PFSK-1 (cell line): ENCODE measurements at regions not wholly inside any gene's neighbourhood (a gene's known extent, or its start where the extent isn't known, plus 50 kb on each side); places are given as distances from the start of the nearest gene placed in this dataset.

Experiments used
- FOXP2 ChIP-seq: optimal IDR thresholded peaks from 2 replicates; pipeline ENCODE3; 2011; ENCODE audit warnings: borderline replicate concordance, control low read depth, inconsistent platforms; ENCODE audit not compliant: insufficient read depth; ENCODE audit errors: extremely low read length, extremely low read depth
- POLR2AphosphoS5 ChIP-seq: IDR thresholded peaks from 2 replicates; pipeline ENCODE4 v1.6.1; 2012; ENCODE audit warnings: low read depth, mild to moderate bottlenecking, control low read depth, low read length, moderate library complexity
- SIN3A ChIP-seq: IDR thresholded peaks from 2 replicates; pipeline ENCODE4 v1.6.1; 2012; ENCODE audit warnings: mild to moderate bottlenecking, low read length, moderate library complexity, borderline replicate concordance; ENCODE audit not compliant: insufficient read depth
- TAF1 ChIP-seq: IDR thresholded peaks from 2 replicates; pipeline ENCODE4 v1.6.1; 2012; ENCODE audit warnings: low read length, control low read depth, borderline replicate concordance; ENCODE audit not compliant: insufficient read depth
- TF ChIP-seq, protein P1 (sequence below), 2 experiments: IDR thresholded peaks; 2 replicates each; pipeline versions ENCODE4 v1.6.1 to v1.8.0; 2011 to 2012; ENCODE audit warnings: low read depth in 2 of 2, low read length in 2 of 2, control low read depth in 1 of 2, inconsistent platforms in 1 of 2, mild to moderate bottlenecking in 1 of 2, moderate library complexity in 1 of 2; ENCODE audit not compliant: insufficient read depth in 1 of 2

DNA sequence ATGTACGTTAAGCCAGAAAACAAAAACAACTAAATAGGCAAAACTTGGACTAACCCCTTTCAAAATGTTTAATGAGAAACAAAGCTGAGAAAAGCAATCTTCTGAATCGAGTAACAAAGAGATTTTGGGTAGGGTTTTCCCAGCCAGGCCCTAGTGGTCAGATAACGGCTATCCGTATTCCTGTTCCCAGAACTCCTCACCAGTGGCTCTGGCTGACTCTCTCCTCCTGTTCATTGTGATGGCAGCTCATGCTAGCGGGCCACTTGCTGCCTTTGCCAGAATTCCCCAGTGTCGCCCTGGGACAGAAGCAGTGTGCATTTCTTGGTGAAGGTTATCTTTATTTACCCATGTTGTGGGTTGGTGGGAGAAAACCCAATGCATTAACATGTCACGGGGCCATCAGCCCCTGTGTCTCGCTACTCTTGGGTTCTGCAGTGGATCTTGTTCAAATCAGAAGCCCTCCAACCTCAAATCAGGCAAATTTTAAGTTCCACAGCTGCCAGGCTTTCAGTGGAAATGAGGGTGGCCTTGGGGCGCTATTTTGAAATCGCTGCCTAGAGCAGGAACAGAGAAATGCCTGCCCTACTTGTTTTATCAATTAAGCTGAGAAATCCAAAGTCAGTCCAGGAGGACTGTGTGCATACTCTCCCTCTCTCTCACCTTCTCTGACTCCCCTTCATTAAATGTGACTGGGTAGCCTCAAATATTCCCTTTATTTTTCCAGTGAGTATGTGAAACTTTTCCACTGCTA, 164.5 kb upstream of the NPVF start:
- TF ChIP-seq FOXP2: no peak
- no peak for TF ChIP-seq TAF1
- TF ChIP-seq POLR2AphosphoS5: no peak
- TF ChIP-seq, protein P1, sequence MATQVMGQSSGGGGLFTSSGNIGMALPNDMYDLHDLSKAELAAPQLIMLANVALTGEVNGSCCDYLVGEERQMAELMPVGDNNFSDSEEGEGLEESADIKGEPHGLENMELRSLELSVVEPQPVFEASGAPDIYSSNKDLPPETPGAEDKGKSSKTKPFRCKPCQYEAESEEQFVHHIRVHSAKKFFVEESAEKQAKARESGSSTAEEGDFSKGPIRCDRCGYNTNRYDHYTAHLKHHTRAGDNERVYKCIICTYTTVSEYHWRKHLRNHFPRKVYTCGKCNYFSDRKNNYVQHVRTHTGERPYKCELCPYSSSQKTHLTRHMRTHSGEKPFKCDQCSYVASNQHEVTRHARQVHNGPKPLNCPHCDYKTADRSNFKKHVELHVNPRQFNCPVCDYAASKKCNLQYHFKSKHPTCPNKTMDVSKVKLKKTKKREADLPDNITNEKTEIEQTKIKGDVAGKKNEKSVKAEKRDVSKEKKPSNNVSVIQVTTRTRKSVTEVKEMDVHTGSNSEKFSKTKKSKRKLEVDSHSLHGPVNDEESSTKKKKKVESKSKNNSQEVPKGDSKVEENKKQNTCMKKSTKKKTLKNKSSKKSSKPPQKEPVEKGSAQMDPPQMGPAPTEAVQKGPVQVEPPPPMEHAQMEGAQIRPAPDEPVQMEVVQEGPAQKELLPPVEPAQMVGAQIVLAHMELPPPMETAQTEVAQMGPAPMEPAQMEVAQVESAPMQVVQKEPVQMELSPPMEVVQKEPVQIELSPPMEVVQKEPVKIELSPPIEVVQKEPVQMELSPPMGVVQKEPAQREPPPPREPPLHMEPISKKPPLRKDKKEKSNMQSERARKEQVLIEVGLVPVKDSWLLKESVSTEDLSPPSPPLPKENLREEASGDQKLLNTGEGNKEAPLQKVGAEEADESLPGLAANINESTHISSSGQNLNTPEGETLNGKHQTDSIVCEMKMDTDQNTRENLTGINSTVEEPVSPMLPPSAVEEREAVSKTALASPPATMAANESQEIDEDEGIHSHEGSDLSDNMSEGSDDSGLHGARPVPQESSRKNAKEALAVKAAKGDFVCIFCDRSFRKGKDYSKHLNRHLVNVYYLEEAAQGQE (IDR thresholded peaks at IDR 0.05; ENCODE audit: insufficient read depth in 1 of 2, low read depth in 2 of 2, low read length in 2 of 2): no peak
- no peak for TF ChIP-seq SIN3A

DNA sequence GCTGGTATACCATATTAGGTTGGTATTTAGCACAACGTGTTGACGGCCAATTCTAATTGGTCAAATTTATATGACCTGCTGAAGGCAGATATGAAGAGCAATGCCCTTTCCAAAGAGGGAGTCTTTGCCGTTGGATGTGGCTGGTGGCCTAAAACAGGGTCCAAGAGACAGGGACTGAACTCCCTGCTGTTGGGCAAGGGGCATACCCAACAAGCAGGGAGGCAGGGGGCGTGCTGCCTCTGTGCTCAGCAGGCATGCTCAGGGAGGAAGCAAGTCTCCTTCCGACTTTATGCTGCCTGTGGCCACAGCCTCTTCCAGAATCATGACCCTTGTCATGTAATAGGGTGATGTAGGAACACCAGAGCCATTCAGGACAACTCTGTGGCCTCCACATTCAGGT, 167.7 kb upstream of the NPVF start:
- TF ChIP-seq, protein P1 (IDR thresholded peaks at IDR 0.05; ENCODE audit: insufficient read depth in 1 of 2, low read depth in 2 of 2, low read length in 2 of 2): no peak
- no peak for TF ChIP-seq FOXP2

DNA sequence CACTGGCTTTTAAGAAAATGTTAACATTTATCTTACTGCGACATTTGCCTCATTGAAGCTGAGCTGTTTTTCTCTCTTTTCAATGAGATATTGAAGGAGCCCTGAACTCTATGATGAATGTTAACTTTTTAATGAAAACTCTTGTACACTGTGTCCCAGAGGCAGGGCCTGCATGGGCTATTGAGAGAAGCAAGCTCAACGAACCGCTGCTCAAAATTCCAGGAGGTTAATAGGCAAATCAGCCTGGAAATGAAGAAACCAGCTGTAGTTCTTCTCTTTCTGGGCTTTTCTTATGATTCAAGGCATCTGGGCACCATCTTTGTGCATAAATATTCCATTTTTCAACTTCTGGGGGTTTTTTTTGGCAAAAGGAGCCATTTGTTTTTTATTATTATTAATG, 168.4 kb upstream of the NPVF start:
- TF ChIP-seq SIN3A: no peak
- TF ChIP-seq, protein P1 (IDR thresholded peaks at IDR 0.05; ENCODE audit: insufficient read depth in 1 of 2, low read depth in 2 of 2, low read length in 2 of 2): no peak
- no peak for TF ChIP-seq FOXP2
- TF ChIP-seq TAF1: no peak
- TF ChIP-seq POLR2AphosphoS5: no peak

DNA sequence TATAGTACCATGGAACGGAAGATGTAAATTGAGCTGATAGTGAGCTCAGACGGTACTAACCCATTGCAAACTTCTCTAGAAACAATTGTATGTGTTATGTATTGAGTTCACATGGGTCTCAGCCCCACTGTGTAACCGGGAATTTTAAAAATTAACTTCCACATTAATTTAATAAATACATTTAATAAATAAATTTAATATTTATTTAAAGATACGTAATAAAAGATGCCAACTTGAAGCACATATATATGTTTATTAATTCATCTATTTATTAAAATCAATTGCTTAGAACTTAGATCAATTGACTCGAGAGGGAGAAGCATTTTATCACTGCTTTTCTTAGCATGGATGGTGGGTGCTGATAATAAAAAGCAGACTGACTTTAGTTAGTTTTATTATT, 170.1 kb upstream of the NPVF start:
- TF ChIP-seq, protein P1 (IDR thresholded peaks at IDR 0.05; ENCODE audit: insufficient read depth in 1 of 2, low read depth in 2 of 2, low read length in 2 of 2): no peak
- TF ChIP-seq TAF1 (no peak), SIN3A (no peak), FOXP2 (no peak), POLR2AphosphoS5 (no peak)
